Spleen (tissue), 11 donors: ENCODE measurements at regions not wholly inside any gene's neighbourhood (a gene's known extent, or its start where the extent isn't known, plus 50 kb on each side); places are given as distances from the start of the nearest gene placed in this dataset.

Experiments used
- DNase-seq: peaks from one replicate; pipeline ENCODE4 v3.0.0-alpha.2; 2020
- H3K27ac ChIP-seq, 8 donors: fragments of 200-600 bp; sonication (generic) in 7 of 8; 1 replicate in 4 of 8; 2 replicates in 4 of 8; pipeline versions ENCODE4 v1.5.0 to v1.8.0; 2016 to 2021; ENCODE audit warnings: inconsistent platforms in 4 of 8, mild to moderate bottlenecking in 4 of 8, moderate library complexity in 1 of 8
- H3K27me3 ChIP-seq, 7 donors: fragments of 200-600 bp; sonication (generic) in 6 of 7; replicated peaks in 1 of 7; 1 replicate in 4 of 7; 2 replicates in 3 of 7; pipeline versions ENCODE4 v1.5.0 to v1.8.0; 2016 to 2021; ENCODE audit warnings: inconsistent platforms in 3 of 7, mild to moderate bottlenecking in 1 of 7
- H3K36me3 ChIP-seq, 6 donors: fragments of 200-600 bp; sonication (generic) in 5 of 6; 1 replicate in 4 of 6; 2 replicates in 2 of 6; pipeline versions ENCODE4 v1.5.0 to v1.8.0; 2016 to 2021; ENCODE audit warnings: inconsistent platforms in 2 of 6
- H3K4me1 ChIP-seq, 6 donors: fragments of 200-600 bp; sonication (generic) in 5 of 6; 1 replicate in 3 of 6; 2 replicates in 3 of 6; pipeline versions ENCODE4 v1.5.0 to v1.8.0; 2016 to 2021; ENCODE audit warnings: inconsistent platforms in 3 of 6
- H3K4me3 ChIP-seq, 8 donors: fragments of 200-600 bp; sonication (generic) in 7 of 8; 1 replicate in 4 of 8; 2 replicates in 4 of 8; pipeline versions ENCODE4 v1.5.0 to v1.8.0; 2016 to 2021; ENCODE audit warnings: inconsistent platforms in 4 of 8, mild to moderate bottlenecking in 4 of 8, moderate library complexity in 2 of 8
- H3K9me3 ChIP-seq, 8 donors: fragments of 200-600 bp; sonication (generic) in 7 of 8; 1 replicate in 4 of 8; 2 replicates in 4 of 8; pipeline versions ENCODE4 v1.5.0 to v1.8.0; 2016 to 2021; ENCODE audit warnings: inconsistent platforms in 4 of 8
- CTCF ChIP-seq, 11 experiments: fragments of 200-600 bp in 7 of 11; fragments of 450-650 bp in 4 of 11; sonication (generic) in 4 of 11; IDR thresholded peaks in 8 of 11; conservative IDR thresholded peaks in 3 of 11; 1 replicate in 7 of 11; 2 replicates in 4 of 11; pipeline versions ENCODE4 v1.4.0 to v1.8.0; 2016 to 2021; ENCODE audit warnings: antibody characterized with exemption in 11 of 11, inconsistent platforms in 4 of 11, mild to moderate bottlenecking in 1 of 11
- POLR2A ChIP-seq, 3 donors: fragments of 450-650 bp; IDR thresholded peaks; one replicate each; pipeline ENCODE4 v1.5.1; 2017; ENCODE audit warnings: antibody characterized with exemption in 3 of 3, mild to moderate bottlenecking in 1 of 3
- POLR2AphosphoS5 ChIP-seq, 3 donors: sonication (generic); formaldehyde crosslinking; IDR thresholded peaks; one replicate each; pipeline ENCODE4 v1.5.1; 2017; ENCODE audit warnings: antibody characterized with exemption in 3 of 3
- WGBS, 5 donors: extraction: QIAGEN DNeasy Blood & Tissue Kit in 3 of 5; methylation state at CpG; one replicate each; pipeline versions ENCODE4 v1.1.5 to v1.1.7; 2013 to 2018; 5-methylcytosine and 5-hydroxymethylcytosine counted together
- intact Hi-C: fragments of 100-400 bp; cut with DNase I; formaldehyde crosslinking; loops from one replicate; pipeline ENCODE4 v1.15.0; 2023; ENCODE audit warnings: low total_unique reads
- donor health status: healthy with polysubstance abuse.
- donor health status: DM: no; HTN: no; CAD: no; lungs with moderate emphysema.
- donor health status: DM: no; HTN: no; CAD: no.
- donor health status: Bipolar disorder and iron deficiency.
- donor health status: healthy.
- donor health status: DM: no; HTN: no; CAD: no.
- donor health status: DM: yes; HTN: yes; CAD: no.

GRCh38 chr6:165229216-165229615 lies 80.2 kb downstream of the C6orf118 start:
- WGBS, 5 donors, result 80 to 88% (median 83%) methylated on average over 5 of the region's 5 CpGs
- H3K36me3 ChIP-seq, result no peaks in the 10 kb centered on the region
- DNase-seq, result no peak

DNA sequence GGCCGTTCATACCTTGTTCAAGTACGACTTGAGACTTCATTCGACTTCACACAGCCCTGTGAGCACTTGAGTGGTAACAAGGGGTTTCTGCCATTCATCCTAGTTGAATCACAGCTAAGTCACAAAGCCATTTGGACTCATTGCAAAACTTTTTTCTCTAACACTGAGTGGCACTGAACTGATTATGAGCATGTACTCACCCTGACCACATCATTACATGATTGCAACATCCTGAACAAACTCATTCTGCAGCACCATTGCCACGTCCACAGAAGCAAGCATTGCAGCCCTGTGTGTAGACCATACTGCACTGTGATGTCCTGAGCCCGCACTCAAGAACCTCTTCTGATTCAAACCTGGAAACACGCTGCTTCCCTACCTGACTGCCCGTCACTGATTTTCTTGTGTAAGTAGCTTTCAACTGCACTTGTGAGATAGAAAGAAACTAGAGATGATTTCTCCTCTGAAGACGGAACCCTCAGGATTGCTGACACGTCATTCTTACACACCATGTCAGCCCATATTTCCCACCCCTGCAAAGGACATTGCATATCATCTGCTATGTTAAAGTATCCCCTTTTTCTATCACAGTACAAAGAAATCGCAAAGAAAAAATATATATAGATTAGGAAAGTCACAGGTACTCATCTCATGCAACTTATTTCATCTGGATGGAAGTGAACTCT lies 81.6 kb downstream of the C6orf118 start:
- 79 to 86% (median 83%) methylated on average over 10 of the region's 10 CpGs for WGBS, 5 donors
- H3K27ac ChIP-seq, result no peak overlapping the region

More at GRCh38 chr6:165229216-165229615, 80.2 kb downstream of the C6orf118 start:
- no peaks in the 10 kb centered on the region for H3K4me1 ChIP-seq
- intact Hi-C loops, result no loop called here
- peaks cover 0 to 7% (median 0%) of the 10 kb centered on the region in 8 donors for H3K9me3 ChIP-seq
- TF ChIP-seq POLR2AphosphoS5 (IDR thresholded peaks at IDR 0.05) (no peak), POLR2A (IDR thresholded peaks at IDR 0.05) (no peak), CTCF (IDR thresholded peaks at IDR 0.05 in 8 of 11, conservative IDR thresholded peaks at IDR 0.05 in 3 of 11) (no peak)
- no peak overlapping the region for H3K27ac ChIP-seq
- no peak overlapping the region for H3K4me3 ChIP-seq
- H3K27me3 ChIP-seq, result no peaks in the 10 kb centered on the region

DNA sequence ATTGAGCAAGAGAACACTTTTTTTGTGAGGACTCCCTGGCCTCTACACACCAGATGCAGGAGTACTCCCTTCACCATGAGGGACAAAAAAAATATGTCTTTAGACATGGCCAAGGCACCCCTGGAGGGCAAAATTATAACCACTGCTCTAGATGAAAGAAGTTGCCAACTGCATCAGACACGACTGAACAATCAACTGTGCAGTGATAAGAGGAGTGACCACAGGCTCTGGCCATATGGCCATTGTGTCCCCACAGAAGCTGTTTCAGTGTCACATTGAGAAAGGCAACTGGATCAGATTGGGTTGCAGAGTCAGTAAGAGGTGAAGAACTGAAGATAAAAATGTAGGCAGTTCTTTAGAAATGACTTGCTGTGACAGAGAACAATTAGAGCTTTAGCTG lies 85.7 kb downstream of the C6orf118 start:
- intact Hi-C loops, result no loop called here
- H3K4me1 ChIP-seq, result no peaks in the 10 kb centered on the region
- 50 to 68% (median 61%) methylated on average over 1 of the region's 1 CpG for WGBS, 5 donors
- no peak for TF ChIP-seq POLR2AphosphoS5 (IDR thresholded peaks at IDR 0.05)
- no peak for TF ChIP-seq CTCF (IDR thresholded peaks at IDR 0.05 in 8 of 11, conservative IDR thresholded peaks at IDR 0.05 in 3 of 11)
- no peak for TF ChIP-seq POLR2A (IDR thresholded peaks at IDR 0.05)
- H3K4me3 ChIP-seq, result no peak overlapping the region
- H3K27me3 ChIP-seq, result no peaks in the 10 kb centered on the region
- peaks cover 0 to 8% (median 0%) of the 10 kb centered on the region in 8 donors for H3K9me3 ChIP-seq
- DNase-seq, result no peak
- no peak overlapping the region for H3K27ac ChIP-seq
- no peaks in the 10 kb centered on the region for H3K36me3 ChIP-seq

More for the DNA sequence above, 81.6 kb downstream of the C6orf118 start:
- no peak for TF ChIP-seq POLR2A (IDR thresholded peaks at IDR 0.05)
- TF ChIP-seq POLR2AphosphoS5 (IDR thresholded peaks at IDR 0.05), result no peak
- TF ChIP-seq CTCF (IDR thresholded peaks at IDR 0.05 in 8 of 11, conservative IDR thresholded peaks at IDR 0.05 in 3 of 11), result no peak
- no peaks in the 10 kb centered on the region for H3K27me3 ChIP-seq
- H3K9me3 ChIP-seq, result peaks cover 0 to 8% (median 0%) of the 10 kb centered on the region in 8 donors
- intact Hi-C loops, result no loop called here
- no peaks in the 10 kb centered on the region for H3K4me1 ChIP-seq
- DNase-seq, result no peak
- H3K36me3 ChIP-seq, result no peaks in the 10 kb centered on the region
- no peak overlapping the region for H3K4me3 ChIP-seq

- no peak for DNase-seq
- no peak overlapping the region for H3K4me3 ChIP-seq
- peaks cover 0 to 8% (median 0%) of the 10 kb centered on the region in 8 donors for H3K9me3 ChIP-seq
- H3K27me3 ChIP-seq, result no peaks in the 10 kb centered on the region
- 68 to 81% (median 75%) methylated on average over 2 of the region's 2 CpGs for WGBS, 5 donors
- no peaks in the 10 kb centered on the region for H3K36me3 ChIP-seq
- TF ChIP-seq POLR2AphosphoS5 (IDR thresholded peaks at IDR 0.05) (no peak), POLR2A (IDR thresholded peaks at IDR 0.05) (no peak), CTCF (IDR thresholded peaks at IDR 0.05 in 8 of 11, conservative IDR thresholded peaks at IDR 0.05 in 3 of 11) (no peak)
- H3K4me1 ChIP-seq, result no peaks in the 10 kb centered on the region
- intact Hi-C loops, result no loop called here
- no peak overlapping the region for H3K27ac ChIP-seq
Observed at GRCh38 chr6:165223101-165223500, 86.3 kb downstream of the C6orf118 start.
